Prostate gland (tissue), 2 donors: ENCODE measurements at regions not wholly inside any gene's neighbourhood (a gene's known extent, or its start where the extent isn't known, plus 50 kb on each side); places are given as distances from the start of the nearest gene placed in this dataset.

ENCODE experiments used
- CTCF ChIP-seq, 4 experiments: fragments of 200-600 bp in 2 of 4; fragments of 450-650 bp in 2 of 4; sonication (generic) in 2 of 4; IDR thresholded peaks; 1 replicate in 3 of 4; 2 replicates in 1 of 4; pipeline ENCODE4 v1.5.1; 2016 to 2019; ENCODE audit warnings: antibody characterized with exemption in 4 of 4, mild to moderate bottlenecking in 2 of 4, moderate library complexity in 2 of 4
- POLR2A ChIP-seq: fragments of 450-650 bp; IDR thresholded peaks from one replicate; pipeline ENCODE4 v1.6.1; 2016; ENCODE audit warnings: antibody characterized with exemption, mild to moderate bottlenecking
- POLR2AphosphoS5 ChIP-seq: sonication (generic); formaldehyde crosslinking; IDR thresholded peaks from one replicate; pipeline ENCODE4 v1.6.1; 2017; ENCODE audit warnings: antibody characterized with exemption

GRCh38 chr4:57639561-57640382 lies 529.6 kb upstream of the IGFBP7 start:
- TF ChIP-seq CTCF (IDR thresholded peaks at IDR 0.05) (no peak), POLR2A (no peak), POLR2AphosphoS5 (no peak)
